Peyer's patch (tissue), 4 donors: ENCODE measurements at regions not wholly inside any gene's neighbourhood (a gene's known extent, or its start where the extent isn't known, plus 50 kb on each side); places are given as distances from the start of the nearest gene placed in this dataset.

Experiments used
- DNase-seq, 3 donors: peaks; one replicate each; pipeline ENCODE4 v3.0.0-alpha.2; 2017 to 2019
- H3K27ac ChIP-seq, 4 donors: fragments of 200-600 bp; sonication (generic); one replicate each; pipeline ENCODE4 v1.5.1; 2016 to 2019
- H3K27me3 ChIP-seq, 2 donors: fragments of 200-600 bp; sonication (generic); one replicate each; pipeline ENCODE4 v1.5.1; 2019
- H3K36me3 ChIP-seq, 3 donors: fragments of 200-600 bp; sonication (generic); one replicate each; pipeline ENCODE4 v1.5.1; 2016 to 2019
- H3K4me1 ChIP-seq, 4 donors: fragments of 200-600 bp; sonication (generic); one replicate each; pipeline ENCODE4 v1.5.1; 2016 to 2019
- H3K4me3 ChIP-seq, 4 donors: fragments of 200-600 bp; sonication (generic); 1 replicate in 3 of 4; 2 replicates in 1 of 4; pipeline ENCODE4 v1.5.1; 2016 to 2019; ENCODE audit warnings: mild to moderate bottlenecking in 1 of 4
- H3K9me3 ChIP-seq, 4 donors: fragments of 200-600 bp; sonication (generic); one replicate each; pipeline ENCODE4 v1.5.1; 2016 to 2019; ENCODE audit warnings: mild to moderate bottlenecking in 1 of 4
- POLR2A ChIP-seq, 2 donors: fragments of 450-650 bp; IDR thresholded peaks; one replicate each; pipeline ENCODE4 v1.5.1; 2017; ENCODE audit warnings: antibody characterized with exemption in 2 of 2, mild to moderate bottlenecking in 2 of 2, moderate library complexity in 2 of 2
- TF ChIP-seq, protein P1 (sequence below), 6 experiments: fragments of 450-650 bp in 4 of 6; fragments of 200-600 bp in 2 of 6; sonication (generic) in 1 of 6; IDR thresholded peaks; one replicate each; pipeline ENCODE4 v1.5.1; 2017 to 2019; ENCODE audit warnings: antibody characterized with exemption in 6 of 6, mild to moderate bottlenecking in 3 of 6, moderate library complexity in 1 of 6

DNA sequence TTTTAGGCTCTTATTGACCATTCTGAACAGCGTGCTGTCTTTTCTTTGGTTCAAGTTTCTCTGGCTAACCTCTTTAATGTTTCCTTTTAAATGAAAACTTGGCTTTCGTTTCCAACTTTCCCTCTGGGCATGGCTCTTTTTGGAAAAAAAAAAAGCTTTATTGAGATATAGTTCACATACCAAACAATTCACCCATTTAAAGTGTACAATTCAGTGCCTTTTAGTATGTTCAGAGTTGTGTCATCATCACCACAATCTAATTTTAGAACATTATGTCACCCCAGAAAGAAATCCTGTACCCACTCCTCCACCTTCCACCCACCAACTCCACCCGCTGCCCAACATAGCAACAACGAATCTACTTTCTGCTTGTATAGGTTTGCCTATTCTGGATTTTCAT is 322.4 kb downstream of the ADCYAP1 start:
- TF ChIP-seq, protein P1, sequence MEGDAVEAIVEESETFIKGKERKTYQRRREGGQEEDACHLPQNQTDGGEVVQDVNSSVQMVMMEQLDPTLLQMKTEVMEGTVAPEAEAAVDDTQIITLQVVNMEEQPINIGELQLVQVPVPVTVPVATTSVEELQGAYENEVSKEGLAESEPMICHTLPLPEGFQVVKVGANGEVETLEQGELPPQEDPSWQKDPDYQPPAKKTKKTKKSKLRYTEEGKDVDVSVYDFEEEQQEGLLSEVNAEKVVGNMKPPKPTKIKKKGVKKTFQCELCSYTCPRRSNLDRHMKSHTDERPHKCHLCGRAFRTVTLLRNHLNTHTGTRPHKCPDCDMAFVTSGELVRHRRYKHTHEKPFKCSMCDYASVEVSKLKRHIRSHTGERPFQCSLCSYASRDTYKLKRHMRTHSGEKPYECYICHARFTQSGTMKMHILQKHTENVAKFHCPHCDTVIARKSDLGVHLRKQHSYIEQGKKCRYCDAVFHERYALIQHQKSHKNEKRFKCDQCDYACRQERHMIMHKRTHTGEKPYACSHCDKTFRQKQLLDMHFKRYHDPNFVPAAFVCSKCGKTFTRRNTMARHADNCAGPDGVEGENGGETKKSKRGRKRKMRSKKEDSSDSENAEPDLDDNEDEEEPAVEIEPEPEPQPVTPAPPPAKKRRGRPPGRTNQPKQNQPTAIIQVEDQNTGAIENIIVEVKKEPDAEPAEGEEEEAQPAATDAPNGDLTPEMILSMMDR (IDR thresholded peaks at IDR 0.05) = no peak
- TF ChIP-seq POLR2A (IDR thresholded peaks at IDR 0.05) = no peak
- no peak for DNase-seq
- H3K4me1 ChIP-seq = no peaks in the 10 kb centered on the region

DNA sequence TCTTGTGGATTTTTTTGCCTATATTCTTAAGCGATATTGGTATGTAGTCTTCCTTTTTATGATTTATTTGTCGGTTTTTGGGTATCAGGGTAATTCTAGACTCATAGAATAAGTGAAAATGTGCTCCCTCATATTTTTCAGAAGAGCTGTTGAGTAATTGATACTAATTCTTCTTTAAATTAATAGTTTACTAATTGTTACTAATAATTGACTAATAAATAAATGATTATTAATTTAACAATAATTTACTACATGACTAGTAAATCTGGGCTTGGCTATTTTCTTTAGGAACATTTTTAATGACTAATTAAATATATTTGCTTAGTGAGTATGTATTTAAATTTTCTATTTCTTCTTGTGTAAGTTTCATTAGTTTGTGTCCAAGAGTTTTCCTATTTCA is 325.0 kb downstream of the ADCYAP1 start:
- H3K27ac ChIP-seq = no peak overlapping the region
- no peaks in the 10 kb centered on the region for H3K36me3 ChIP-seq
- H3K9me3 ChIP-seq = no peaks in the 10 kb centered on the region
- no peak for DNase-seq
- no peak overlapping the region for H3K4me3 ChIP-seq
- H3K27me3 ChIP-seq = no peaks in the 10 kb centered on the region
- H3K4me1 ChIP-seq = no peaks in the 10 kb centered on the region
- no peak for TF ChIP-seq POLR2A (IDR thresholded peaks at IDR 0.05)
- TF ChIP-seq, protein P1 (IDR thresholded peaks at IDR 0.05) = no peak

More for the DNA sequence above, 322.4 kb downstream of the ADCYAP1 start:
- H3K27me3 ChIP-seq = no peaks in the 10 kb centered on the region
- H3K4me3 ChIP-seq = no peak overlapping the region
- no peaks in the 10 kb centered on the region for H3K36me3 ChIP-seq
- H3K27ac ChIP-seq = no peak overlapping the region
- no peaks in the 10 kb centered on the region for H3K9me3 ChIP-seq

DNA sequence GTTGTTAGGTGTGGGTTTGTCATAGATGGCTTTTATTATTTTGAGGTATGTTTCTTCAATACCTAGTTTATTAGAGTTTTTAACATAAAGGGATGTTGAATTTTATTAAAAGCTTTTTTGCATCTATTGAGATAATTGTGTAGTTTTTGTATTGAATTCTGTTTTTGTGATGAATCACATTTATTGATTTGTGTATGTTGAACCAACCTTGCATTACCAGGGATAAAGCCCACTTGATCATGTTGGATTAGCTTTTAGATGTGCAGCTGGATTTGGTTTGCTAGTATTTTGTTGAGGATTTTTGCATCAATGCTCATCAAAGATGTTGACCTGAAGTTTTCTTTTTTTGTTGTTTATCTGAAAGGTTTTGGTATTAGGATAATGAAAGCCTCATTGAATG is 328.2 kb downstream of the ADCYAP1 start:
- Histone ChIP-seq H3K27me3 (no peaks in the 10 kb centered on the region), H3K36me3 (no peaks in the 10 kb centered on the region), H3K9me3 (no peaks in the 10 kb centered on the region), H3K4me3 (no peak overlapping the region), H3K27ac (no peak overlapping the region), H3K4me1 (no peaks in the 10 kb centered on the region)
- no peak for TF ChIP-seq POLR2A (IDR thresholded peaks at IDR 0.05)
- TF ChIP-seq, protein P1 (IDR thresholded peaks at IDR 0.05) = no peak
- no peak for DNase-seq

DNA sequence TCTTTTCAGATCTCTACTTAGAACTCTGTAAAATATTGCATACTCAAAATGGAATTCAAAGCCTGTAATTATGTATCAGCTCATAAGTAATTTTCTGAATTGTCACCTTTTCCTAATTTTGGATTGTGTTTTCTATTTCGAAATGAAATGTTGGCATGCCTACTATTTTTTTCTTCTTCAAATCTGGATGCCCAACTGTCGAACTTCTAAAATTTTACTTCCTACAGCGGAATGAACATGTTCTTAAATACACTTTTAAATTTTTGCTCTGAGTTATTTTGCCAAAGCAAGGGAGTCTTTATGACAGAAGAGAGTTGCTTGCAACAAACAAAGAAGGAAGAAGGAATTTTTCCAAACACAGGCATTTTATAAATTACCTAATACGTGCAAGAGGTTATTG is 336.0 kb downstream of the ADCYAP1 start:
- TF ChIP-seq, protein P1 (IDR thresholded peaks at IDR 0.05) = no peak
- no peak for TF ChIP-seq POLR2A (IDR thresholded peaks at IDR 0.05)
- peaks cover 0 to 5% (median 0%) of the 10 kb centered on the region in 4 donors for H3K9me3 ChIP-seq
- no peaks in the 10 kb centered on the region for H3K27me3 ChIP-seq
- H3K4me3 ChIP-seq = no peak overlapping the region
- H3K4me1 ChIP-seq = no peaks in the 10 kb centered on the region
- no peaks in the 10 kb centered on the region for H3K36me3 ChIP-seq
- no peak overlapping the region for H3K27ac ChIP-seq
- no peak for DNase-seq

DNA sequence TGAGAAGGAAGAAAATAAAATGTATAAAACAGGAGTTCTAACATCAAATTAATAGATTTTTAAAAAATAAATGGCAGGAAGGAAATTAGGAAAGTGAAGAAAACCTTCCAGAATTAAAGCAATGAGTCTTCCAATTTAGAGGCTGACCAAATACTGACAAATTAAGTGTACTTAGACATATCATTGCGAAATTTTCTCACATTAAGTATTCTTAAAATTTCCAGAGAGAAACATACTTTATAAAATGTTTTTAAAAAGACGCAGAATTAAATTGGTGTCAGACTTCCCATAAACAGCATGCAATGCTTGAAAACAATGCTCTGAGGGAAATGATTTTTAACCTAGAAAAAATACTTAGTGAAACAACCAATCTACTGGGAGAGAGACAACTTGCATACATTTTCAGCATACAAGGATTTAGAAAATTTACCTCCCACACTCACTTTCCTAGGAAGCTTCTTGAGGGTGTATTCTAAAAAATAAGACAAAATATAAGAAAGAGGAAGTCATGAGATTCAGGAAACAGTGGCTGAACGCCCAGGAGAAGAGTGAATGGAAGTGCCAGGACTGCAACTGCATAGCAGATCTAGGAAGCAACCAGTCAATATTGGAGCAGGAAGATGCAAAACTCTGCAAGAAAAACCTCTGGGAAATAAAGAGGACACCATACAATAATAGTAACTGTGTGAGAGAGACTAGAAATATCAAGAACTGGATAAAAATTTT is 339.9 kb downstream of the ADCYAP1 start:
- TF ChIP-seq, protein P1 (IDR thresholded peaks at IDR 0.05) = no peak
- no peak for TF ChIP-seq POLR2A (IDR thresholded peaks at IDR 0.05)
- Histone ChIP-seq H3K9me3 (peaks cover 0 to 5% (median 0%) of the 10 kb centered on the region in 4 donors), H3K36me3 (no peaks in the 10 kb centered on the region), H3K27me3 (no peaks in the 10 kb centered on the region), H3K27ac (no peak overlapping the region), H3K4me1 (no peaks in the 10 kb centered on the region), H3K4me3 (no peak overlapping the region)
- DNase-seq = no peak
